Neural cell (in vitro differentiated cells): ENCODE measurements at regions not wholly inside any gene's neighbourhood (a gene's known extent, or its start where the extent isn't known, plus 50 kb on each side); places are given as distances from the start of the nearest gene placed in this dataset.

Experiments
- H2AFZ ChIP-seq: fragments of 200-600, 300-800 bp; sonication (generic), shearing (Covaris generic); 2 replicates; pipeline ENCODE4 v1.6.0; 2014; ENCODE audit warnings: low read depth, mild to moderate bottlenecking, antibody characterized with exemption, low read length, moderate library complexity
- H3F3A ChIP-seq: fragments of 200-600 bp; shearing (Covaris generic); 2 replicates; pipeline ENCODE4 v1.6.1; 2016; ENCODE audit warnings: mild to moderate bottlenecking, moderate library complexity, mixed read lengths, antibody characterized with exemption, low read length; ENCODE audit not compliant: insufficient read depth, poor library complexity, severe bottlenecking
- H3K27ac ChIP-seq: fragments of 200-600, 300-800 bp; sonication (generic), shearing (Covaris generic); 2 replicates; pipeline ENCODE4 v1.5.1; 2014; ENCODE audit warnings: mild to moderate bottlenecking, low read length, moderate library complexity
- H3K27me3 ChIP-seq: fragments of 300-800, 200-600 bp; sonication (generic), shearing (Covaris generic); 2 replicates; pipeline ENCODE4 v1.6.0; 2014; ENCODE audit warnings: mild to moderate bottlenecking, low read depth, low read length, moderate library complexity; ENCODE audit not compliant: insufficient read depth
- H3K36me3 ChIP-seq: fragments of 300-800, 200-600 bp; sonication (generic), shearing (Covaris generic); 2 replicates; pipeline ENCODE4 v1.5.1; 2014; ENCODE audit warnings: mild to moderate bottlenecking, antibody characterized with exemption, low read length, moderate library complexity; ENCODE audit not compliant: insufficient read depth
- H3K4me2 ChIP-seq: fragments of 300-800, 200-600 bp; sonication (generic), shearing (Covaris generic); 2 replicates; pipeline ENCODE4 v1.6.0; 2014; ENCODE audit warnings: mild to moderate bottlenecking, low read length
- H3K4me3 ChIP-seq: fragments of 300-800, 200-600 bp; sonication (generic), shearing (Covaris generic); 2 replicates; pipeline ENCODE4 v1.5.1; 2014; ENCODE audit warnings: mild to moderate bottlenecking, low read length, moderate library complexity
- H3K79me2 ChIP-seq: fragments of 200-600 bp; shearing (Covaris generic); replicated peaks from 2 replicates; pipeline ENCODE4 v1.6.0; 2014; ENCODE audit warnings: mild to moderate bottlenecking, low read length, moderate library complexity; ENCODE audit not compliant: insufficient read depth
- H3K9ac ChIP-seq: fragments of 300-800, 200-600 bp; sonication (generic), shearing (Covaris generic); 2 replicates; pipeline ENCODE4 v1.6.1; 2016; ENCODE audit warnings: mild to moderate bottlenecking, low read length, mixed read lengths
- H3K9me2 ChIP-seq: fragments of 200-600 bp; shearing (Covaris generic); 2 replicates; pipeline ENCODE4 v1.6.1; 2016; ENCODE audit warnings: mild to moderate bottlenecking, low read length, mixed read lengths; ENCODE audit not compliant: insufficient read depth
- H3K9me3 ChIP-seq: fragments of 200-600, 300-800 bp; sonication (generic), shearing (Covaris generic); 2 replicates; pipeline ENCODE4 v1.6.1; 2016; ENCODE audit warnings: mild to moderate bottlenecking, mixed run types, low read length, moderate library complexity, mixed read lengths
- H4K20me1 ChIP-seq: fragments of 200-600 bp; shearing (Covaris generic); 2 replicates; pipeline ENCODE4 v1.6.1; 2016; ENCODE audit warnings: mild to moderate bottlenecking, mixed run types; ENCODE audit not compliant: insufficient read depth
- CTCF ChIP-seq: fragments of 450-650 bp; IDR thresholded peaks from 2 replicates; pipeline ENCODE4 v1.5.1; 2014; ENCODE audit warnings: antibody characterized with exemption, mild to moderate bottlenecking, moderate library complexity; ENCODE audit not compliant: poor library complexity, severe bottlenecking
- EP300 ChIP-seq: fragments of 450-650 bp; conservative IDR thresholded peaks from 2 replicates; pipeline ENCODE4 v1.6.1; 2014; ENCODE audit warnings: antibody characterized with exemption, mild to moderate bottlenecking, moderate library complexity; ENCODE audit not compliant: poor library complexity, severe bottlenecking
- EZH2 ChIP-seq: fragments of 200-600, 300-800 bp; shearing (Covaris generic), sonication (generic); IDR thresholded peaks from 2 replicates; pipeline ENCODE4 v1.6.1; 2014; ENCODE audit warnings: antibody characterized with exemption, low read length, borderline replicate concordance, mild to moderate bottlenecking; ENCODE audit not compliant: insufficient read depth, poor library complexity, severe bottlenecking
- MXI1 ChIP-seq: fragments of 450-650 bp; conservative IDR thresholded peaks from 2 replicates; pipeline ENCODE4 v1.6.1; 2014; ENCODE audit warnings: antibody characterized with exemption, mild to moderate bottlenecking; ENCODE audit not compliant: poor library complexity, severe bottlenecking
- POLR2AphosphoS5 ChIP-seq: IDR thresholded peaks from 2 replicates; pipeline ENCODE4 v1.6.1; 2012
- RAD21 ChIP-seq: fragments of 450-650 bp; conservative IDR thresholded peaks from 2 replicates; pipeline ENCODE4 v1.6.1; 2014; ENCODE audit warnings: antibody characterized with exemption, mild to moderate bottlenecking, moderate library complexity
- SMC3 ChIP-seq: fragments of 450-650 bp; conservative IDR thresholded peaks from 2 replicates; pipeline ENCODE4 v1.6.1; 2014; ENCODE audit warnings: antibody characterized with exemption, mild to moderate bottlenecking, moderate library complexity; ENCODE audit not compliant: poor library complexity
- TAF1 ChIP-seq: IDR thresholded peaks from 2 replicates; pipeline ENCODE4 v1.6.1; 2012; ENCODE audit warnings: low read depth
- TF ChIP-seq, protein P1 (sequence below): IDR thresholded peaks from 2 replicates; pipeline ENCODE4 v1.6.1; 2012; ENCODE audit warnings: borderline replicate concordance

- no peak for TF ChIP-seq TAF1
- TF ChIP-seq MXI1: no peak
- TF ChIP-seq CTCF: no peak
- TF ChIP-seq RAD21: no peak
- TF ChIP-seq EP300: no peak
- TF ChIP-seq POLR2AphosphoS5: no peak
- TF ChIP-seq SMC3: no peak
- TF ChIP-seq, protein P1, sequence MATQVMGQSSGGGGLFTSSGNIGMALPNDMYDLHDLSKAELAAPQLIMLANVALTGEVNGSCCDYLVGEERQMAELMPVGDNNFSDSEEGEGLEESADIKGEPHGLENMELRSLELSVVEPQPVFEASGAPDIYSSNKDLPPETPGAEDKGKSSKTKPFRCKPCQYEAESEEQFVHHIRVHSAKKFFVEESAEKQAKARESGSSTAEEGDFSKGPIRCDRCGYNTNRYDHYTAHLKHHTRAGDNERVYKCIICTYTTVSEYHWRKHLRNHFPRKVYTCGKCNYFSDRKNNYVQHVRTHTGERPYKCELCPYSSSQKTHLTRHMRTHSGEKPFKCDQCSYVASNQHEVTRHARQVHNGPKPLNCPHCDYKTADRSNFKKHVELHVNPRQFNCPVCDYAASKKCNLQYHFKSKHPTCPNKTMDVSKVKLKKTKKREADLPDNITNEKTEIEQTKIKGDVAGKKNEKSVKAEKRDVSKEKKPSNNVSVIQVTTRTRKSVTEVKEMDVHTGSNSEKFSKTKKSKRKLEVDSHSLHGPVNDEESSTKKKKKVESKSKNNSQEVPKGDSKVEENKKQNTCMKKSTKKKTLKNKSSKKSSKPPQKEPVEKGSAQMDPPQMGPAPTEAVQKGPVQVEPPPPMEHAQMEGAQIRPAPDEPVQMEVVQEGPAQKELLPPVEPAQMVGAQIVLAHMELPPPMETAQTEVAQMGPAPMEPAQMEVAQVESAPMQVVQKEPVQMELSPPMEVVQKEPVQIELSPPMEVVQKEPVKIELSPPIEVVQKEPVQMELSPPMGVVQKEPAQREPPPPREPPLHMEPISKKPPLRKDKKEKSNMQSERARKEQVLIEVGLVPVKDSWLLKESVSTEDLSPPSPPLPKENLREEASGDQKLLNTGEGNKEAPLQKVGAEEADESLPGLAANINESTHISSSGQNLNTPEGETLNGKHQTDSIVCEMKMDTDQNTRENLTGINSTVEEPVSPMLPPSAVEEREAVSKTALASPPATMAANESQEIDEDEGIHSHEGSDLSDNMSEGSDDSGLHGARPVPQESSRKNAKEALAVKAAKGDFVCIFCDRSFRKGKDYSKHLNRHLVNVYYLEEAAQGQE: no peak
- TF ChIP-seq EZH2: no peak
Measured at GRCh38 chr4:145352438-145353145, 129.1 kb upstream of the SMAD1 start.

GRCh38 chr4:145351922-145352321 lies 129.7 kb upstream of the SMAD1 start:
- H3K9me2 ChIP-seq: no peaks in the 10 kb centered on the region
- H3K4me2 ChIP-seq: no peak overlapping the region
- H3K27ac ChIP-seq: no peak overlapping the region
- no peak overlapping the region for H3K9ac ChIP-seq
- no peaks in the 10 kb centered on the region for H3F3A ChIP-seq
- no peaks in the 10 kb centered on the region for H4K20me1 ChIP-seq
- no peak overlapping the region for H3K4me3 ChIP-seq
- H3K9me3 ChIP-seq: no peaks in the 10 kb centered on the region
- no peaks in the 10 kb centered on the region for H3K36me3 ChIP-seq
- H3K27me3 ChIP-seq: no peaks in the 10 kb centered on the region
- no peaks in the 10 kb centered on the region for H3K79me2 ChIP-seq
- TF ChIP-seq EZH2 (no peak), MXI1 (no peak)
- no peak overlapping the region for H2AFZ ChIP-seq

More at GRCh38 chr4:145352438-145353145, 129.1 kb upstream of the SMAD1 start:
- no peaks in the 10 kb centered on the region for H3F3A ChIP-seq
- no peak overlapping the region for H3K4me3 ChIP-seq
- H3K4me2 ChIP-seq: no peak overlapping the region
- H3K9me3 ChIP-seq: no peaks in the 10 kb centered on the region
- H3K27me3 ChIP-seq: no peaks in the 10 kb centered on the region
- H3K27ac ChIP-seq: no peak overlapping the region
- no peak overlapping the region for H3K9ac ChIP-seq
- H2AFZ ChIP-seq: no peak overlapping the region
- H3K36me3 ChIP-seq: no peaks in the 10 kb centered on the region
- no peaks in the 10 kb centered on the region for H3K9me2 ChIP-seq
- H3K79me2 ChIP-seq: no peaks in the 10 kb centered on the region
- no peaks in the 10 kb centered on the region for H4K20me1 ChIP-seq
